ENCODE measurements at regions not wholly inside any gene's neighbourhood (a gene's known extent, or its start where the extent isn't known, plus 50 kb on each side); places are given as distances from the start of the nearest gene placed in this dataset.

DNA sequence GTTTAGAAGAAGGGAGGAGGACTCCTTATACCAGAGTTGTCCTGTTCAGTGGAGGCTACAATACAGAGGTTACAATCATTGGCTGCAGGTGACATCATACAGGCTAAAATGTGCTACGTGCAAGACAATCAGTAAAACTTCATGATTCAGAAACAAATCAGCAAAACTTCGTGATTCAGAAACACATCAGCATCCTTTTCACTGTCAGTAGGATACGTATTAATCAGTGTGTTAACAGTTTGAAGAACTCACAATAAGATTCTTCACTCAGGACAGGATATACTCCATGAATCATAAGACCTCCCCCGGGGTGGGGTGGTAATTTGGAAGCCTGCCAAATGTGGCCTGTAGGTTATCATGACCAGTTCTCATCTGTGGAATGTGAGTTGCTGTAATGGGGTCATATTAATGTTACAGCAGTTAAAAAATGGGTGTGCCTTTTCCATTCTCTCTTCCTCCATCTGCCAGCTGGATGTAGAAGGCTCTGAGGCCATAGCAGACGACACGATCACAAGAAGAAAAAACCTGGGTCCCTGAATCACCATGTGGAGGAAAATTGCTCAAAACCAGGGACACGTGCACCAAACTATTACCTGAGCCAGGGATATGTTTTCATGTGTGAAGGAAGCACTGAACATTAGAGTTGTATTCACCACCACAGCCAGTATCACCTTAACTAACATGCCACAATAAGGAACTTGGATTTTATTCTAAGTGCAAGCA is 134.8 kb upstream of the CREB1 start:
- TF ChIP-seq, protein P1, sequence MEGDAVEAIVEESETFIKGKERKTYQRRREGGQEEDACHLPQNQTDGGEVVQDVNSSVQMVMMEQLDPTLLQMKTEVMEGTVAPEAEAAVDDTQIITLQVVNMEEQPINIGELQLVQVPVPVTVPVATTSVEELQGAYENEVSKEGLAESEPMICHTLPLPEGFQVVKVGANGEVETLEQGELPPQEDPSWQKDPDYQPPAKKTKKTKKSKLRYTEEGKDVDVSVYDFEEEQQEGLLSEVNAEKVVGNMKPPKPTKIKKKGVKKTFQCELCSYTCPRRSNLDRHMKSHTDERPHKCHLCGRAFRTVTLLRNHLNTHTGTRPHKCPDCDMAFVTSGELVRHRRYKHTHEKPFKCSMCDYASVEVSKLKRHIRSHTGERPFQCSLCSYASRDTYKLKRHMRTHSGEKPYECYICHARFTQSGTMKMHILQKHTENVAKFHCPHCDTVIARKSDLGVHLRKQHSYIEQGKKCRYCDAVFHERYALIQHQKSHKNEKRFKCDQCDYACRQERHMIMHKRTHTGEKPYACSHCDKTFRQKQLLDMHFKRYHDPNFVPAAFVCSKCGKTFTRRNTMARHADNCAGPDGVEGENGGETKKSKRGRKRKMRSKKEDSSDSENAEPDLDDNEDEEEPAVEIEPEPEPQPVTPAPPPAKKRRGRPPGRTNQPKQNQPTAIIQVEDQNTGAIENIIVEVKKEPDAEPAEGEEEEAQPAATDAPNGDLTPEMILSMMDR (IDR thresholded peaks at IDR 0.05) = no peak
- no peak for TF ChIP-seq POLR2A (IDR thresholded peaks at IDR 0.05)

Measured in thyroid gland (tissue), 4 donors.